ENCODE measurements at regions not wholly inside any gene's neighbourhood (a gene's known extent, or its start where the extent isn't known, plus 50 kb on each side); places are given as distances from the start of the nearest gene placed in this dataset.

DNA sequence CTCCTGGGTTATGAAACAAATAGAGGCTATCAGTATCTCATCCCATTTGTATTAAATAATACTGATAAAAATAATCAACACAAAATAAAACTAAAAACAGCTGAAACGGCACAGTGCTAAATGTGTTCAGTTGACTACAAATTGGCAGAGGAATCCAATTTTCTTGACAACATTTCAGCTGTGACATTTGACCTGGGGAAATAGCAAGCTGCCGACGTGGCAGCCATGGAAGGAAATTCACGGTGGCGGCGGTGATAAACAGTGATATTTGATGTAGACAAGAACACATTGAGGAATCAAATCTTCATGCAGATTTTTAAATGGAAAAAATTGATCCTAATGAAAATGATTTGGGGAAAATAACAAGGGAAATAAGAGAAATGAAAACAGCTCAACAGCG, 159.1 kb upstream of the RTL1 start:
- TF ChIP-seq SIN3A (IDR thresholded peaks at IDR 0.05; ENCODE audit: borderline replicate concordance, insufficient read depth, low read length) (no peak), POLR2AphosphoS5 (IDR thresholded peaks at IDR 0.05; ENCODE audit: low read depth, low read length) (no peak), FOXP2 (optimal IDR thresholded peaks at IDR 0.05; ENCODE audit: borderline replicate concordance, extremely low read depth, extremely low read length, insufficient read depth) (no peak), TAF1 (IDR thresholded peaks at IDR 0.05; ENCODE audit: borderline replicate concordance, insufficient read depth, low read length) (no peak)
- TF ChIP-seq, protein P1, sequence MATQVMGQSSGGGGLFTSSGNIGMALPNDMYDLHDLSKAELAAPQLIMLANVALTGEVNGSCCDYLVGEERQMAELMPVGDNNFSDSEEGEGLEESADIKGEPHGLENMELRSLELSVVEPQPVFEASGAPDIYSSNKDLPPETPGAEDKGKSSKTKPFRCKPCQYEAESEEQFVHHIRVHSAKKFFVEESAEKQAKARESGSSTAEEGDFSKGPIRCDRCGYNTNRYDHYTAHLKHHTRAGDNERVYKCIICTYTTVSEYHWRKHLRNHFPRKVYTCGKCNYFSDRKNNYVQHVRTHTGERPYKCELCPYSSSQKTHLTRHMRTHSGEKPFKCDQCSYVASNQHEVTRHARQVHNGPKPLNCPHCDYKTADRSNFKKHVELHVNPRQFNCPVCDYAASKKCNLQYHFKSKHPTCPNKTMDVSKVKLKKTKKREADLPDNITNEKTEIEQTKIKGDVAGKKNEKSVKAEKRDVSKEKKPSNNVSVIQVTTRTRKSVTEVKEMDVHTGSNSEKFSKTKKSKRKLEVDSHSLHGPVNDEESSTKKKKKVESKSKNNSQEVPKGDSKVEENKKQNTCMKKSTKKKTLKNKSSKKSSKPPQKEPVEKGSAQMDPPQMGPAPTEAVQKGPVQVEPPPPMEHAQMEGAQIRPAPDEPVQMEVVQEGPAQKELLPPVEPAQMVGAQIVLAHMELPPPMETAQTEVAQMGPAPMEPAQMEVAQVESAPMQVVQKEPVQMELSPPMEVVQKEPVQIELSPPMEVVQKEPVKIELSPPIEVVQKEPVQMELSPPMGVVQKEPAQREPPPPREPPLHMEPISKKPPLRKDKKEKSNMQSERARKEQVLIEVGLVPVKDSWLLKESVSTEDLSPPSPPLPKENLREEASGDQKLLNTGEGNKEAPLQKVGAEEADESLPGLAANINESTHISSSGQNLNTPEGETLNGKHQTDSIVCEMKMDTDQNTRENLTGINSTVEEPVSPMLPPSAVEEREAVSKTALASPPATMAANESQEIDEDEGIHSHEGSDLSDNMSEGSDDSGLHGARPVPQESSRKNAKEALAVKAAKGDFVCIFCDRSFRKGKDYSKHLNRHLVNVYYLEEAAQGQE (IDR thresholded peaks at IDR 0.05; ENCODE audit: insufficient read depth in 1 of 2, low read depth in 2 of 2, low read length in 2 of 2) = no peak

- TF ChIP-seq TAF1 (IDR thresholded peaks at IDR 0.05; ENCODE audit: borderline replicate concordance, insufficient read depth, low read length) (no peak), POLR2AphosphoS5 (IDR thresholded peaks at IDR 0.05; ENCODE audit: low read depth, low read length) (no peak), SIN3A (IDR thresholded peaks at IDR 0.05; ENCODE audit: borderline replicate concordance, insufficient read depth, low read length) (no peak), FOXP2 (optimal IDR thresholded peaks at IDR 0.05; ENCODE audit: borderline replicate concordance, extremely low read depth, extremely low read length, insufficient read depth) (no peak)
- TF ChIP-seq, protein P1 (IDR thresholded peaks at IDR 0.05; ENCODE audit: insufficient read depth in 1 of 2, low read depth in 2 of 2, low read length in 2 of 2) = no peak
Observed at GRCh38 chr14:101063121-101063520, 159.6 kb upstream of the RTL1 start.

- TF ChIP-seq, protein P1 (IDR thresholded peaks at IDR 0.05; ENCODE audit: insufficient read depth in 1 of 2, low read depth in 2 of 2, low read length in 2 of 2) = no peak
- TF ChIP-seq SIN3A (IDR thresholded peaks at IDR 0.05; ENCODE audit: borderline replicate concordance, insufficient read depth, low read length) (no peak), TAF1 (IDR thresholded peaks at IDR 0.05; ENCODE audit: borderline replicate concordance, insufficient read depth, low read length) (no peak), FOXP2 (optimal IDR thresholded peaks at IDR 0.05; ENCODE audit: borderline replicate concordance, extremely low read depth, extremely low read length, insufficient read depth) (no peak), POLR2AphosphoS5 (IDR thresholded peaks at IDR 0.05; ENCODE audit: low read depth, low read length) (no peak)
Observed at GRCh38 chr14:101064121-101064661, 160.7 kb upstream of the RTL1 start.

GRCh38 chr14:101064718-101065117, 161.2 kb upstream of the RTL1 start:
- TF ChIP-seq FOXP2 (optimal IDR thresholded peaks at IDR 0.05; ENCODE audit: borderline replicate concordance, extremely low read depth, extremely low read length, insufficient read depth) = no peak
- TF ChIP-seq TAF1 (IDR thresholded peaks at IDR 0.05; ENCODE audit: borderline replicate concordance, insufficient read depth, low read length) = no peak
- TF ChIP-seq SIN3A (IDR thresholded peaks at IDR 0.05; ENCODE audit: borderline replicate concordance, insufficient read depth, low read length) = no peak

- TF ChIP-seq FOXP2 (optimal IDR thresholded peaks at IDR 0.05; ENCODE audit: borderline replicate concordance, extremely low read depth, extremely low read length, insufficient read depth) = no peak
- no peak for TF ChIP-seq SIN3A (IDR thresholded peaks at IDR 0.05; ENCODE audit: borderline replicate concordance, insufficient read depth, low read length)
- TF ChIP-seq, protein P1 (IDR thresholded peaks at IDR 0.05; ENCODE audit: insufficient read depth in 1 of 2, low read depth in 2 of 2, low read length in 2 of 2) = no peak
- no peak for TF ChIP-seq POLR2AphosphoS5 (IDR thresholded peaks at IDR 0.05; ENCODE audit: low read depth, low read length)
- no peak for TF ChIP-seq TAF1 (IDR thresholded peaks at IDR 0.05; ENCODE audit: borderline replicate concordance, insufficient read depth, low read length)
Observed at GRCh38 chr14:101065246-101065645, 161.7 kb upstream of the RTL1 start.

Measured in PFSK-1 (cell line).